Left kidney (tissue), 1 donor: ENCODE measurements at regions not wholly inside any gene's neighbourhood (a gene's known extent, or its start where the extent isn't known, plus 50 kb on each side); places are given as distances from the start of the nearest gene placed in this dataset.

Source experiments
- DNase-seq: peaks from one replicate; pipeline ENCODE4 v3.0.0-alpha.2; 2013

DNA sequence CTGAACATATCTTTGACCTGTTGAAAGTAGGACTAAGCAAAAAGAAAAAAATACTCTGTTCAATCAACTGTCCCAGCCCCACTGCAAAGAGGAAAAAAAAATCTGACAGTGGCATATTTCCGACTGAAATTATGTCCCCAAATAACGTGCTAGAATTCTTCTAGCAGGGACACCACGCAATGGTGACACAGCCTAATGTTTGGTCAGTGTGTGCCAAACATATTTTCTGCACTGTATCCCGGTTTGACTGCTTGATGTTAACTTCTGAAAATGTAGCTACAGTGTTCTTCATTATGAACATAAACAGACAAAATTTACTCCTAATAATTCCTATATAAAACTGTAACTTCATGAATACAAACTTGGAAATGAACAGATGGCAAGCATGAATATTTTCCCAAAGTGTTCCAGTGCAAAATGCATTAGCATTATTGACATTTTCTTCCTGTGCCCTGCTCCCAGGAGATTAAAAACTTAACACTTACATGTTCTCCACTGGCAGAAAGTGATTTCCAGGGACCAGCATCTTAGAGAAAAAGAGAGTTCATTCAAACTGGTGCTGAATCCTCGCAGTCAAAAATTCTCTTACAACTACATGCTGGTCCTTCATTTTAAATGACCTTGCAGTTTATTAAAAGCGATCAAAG is 72.4 kb upstream of the SYT1 start:
- DNase-seq, result no peak

DNA sequence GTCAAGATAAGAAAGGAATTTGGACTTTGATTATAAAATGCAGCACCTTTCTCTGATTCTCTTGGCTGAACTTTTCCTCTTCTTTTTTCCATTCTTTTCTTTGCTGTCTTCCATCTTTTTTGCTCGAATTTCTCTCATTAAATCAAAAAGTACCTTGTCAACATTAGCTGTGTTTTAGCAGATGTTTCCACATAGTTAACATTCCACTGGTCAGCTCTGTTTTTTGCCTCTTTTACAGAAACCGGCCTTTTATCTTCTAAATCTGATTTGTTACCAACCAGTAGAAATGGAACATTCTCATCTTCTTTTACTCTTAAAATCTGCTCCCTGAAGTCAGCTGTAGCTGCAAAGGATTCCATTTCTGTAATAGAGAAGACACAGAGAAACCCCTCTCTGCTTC is 71.1 kb upstream of the SYT1 start:
- DNase-seq, result no peak

DNA sequence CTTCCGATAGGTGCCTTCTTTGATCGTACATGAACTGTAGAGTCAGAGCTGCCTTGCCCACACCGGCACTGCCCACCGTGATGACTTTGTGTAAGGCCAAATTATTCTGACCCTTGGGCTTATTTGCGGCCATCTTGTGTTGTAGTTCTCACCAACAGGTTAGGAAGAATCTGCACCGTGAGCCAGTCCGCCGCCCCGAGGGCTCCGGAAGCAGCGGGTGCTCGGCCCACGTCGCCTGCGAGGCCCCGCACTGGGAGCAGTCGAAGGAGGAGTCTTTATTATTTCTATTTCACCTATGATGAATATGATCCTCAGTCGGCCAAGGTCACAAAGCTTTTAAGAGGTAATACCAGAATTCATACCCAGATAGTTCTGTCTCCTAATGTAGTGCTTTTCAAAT is 70.6 kb upstream of the SYT1 start:
- DNase-seq, result no peak

GRCh38 chr12:78795934-78796445 is 68.6 kb upstream of the SYT1 start:
- DNase-seq, result no peak

DNA sequence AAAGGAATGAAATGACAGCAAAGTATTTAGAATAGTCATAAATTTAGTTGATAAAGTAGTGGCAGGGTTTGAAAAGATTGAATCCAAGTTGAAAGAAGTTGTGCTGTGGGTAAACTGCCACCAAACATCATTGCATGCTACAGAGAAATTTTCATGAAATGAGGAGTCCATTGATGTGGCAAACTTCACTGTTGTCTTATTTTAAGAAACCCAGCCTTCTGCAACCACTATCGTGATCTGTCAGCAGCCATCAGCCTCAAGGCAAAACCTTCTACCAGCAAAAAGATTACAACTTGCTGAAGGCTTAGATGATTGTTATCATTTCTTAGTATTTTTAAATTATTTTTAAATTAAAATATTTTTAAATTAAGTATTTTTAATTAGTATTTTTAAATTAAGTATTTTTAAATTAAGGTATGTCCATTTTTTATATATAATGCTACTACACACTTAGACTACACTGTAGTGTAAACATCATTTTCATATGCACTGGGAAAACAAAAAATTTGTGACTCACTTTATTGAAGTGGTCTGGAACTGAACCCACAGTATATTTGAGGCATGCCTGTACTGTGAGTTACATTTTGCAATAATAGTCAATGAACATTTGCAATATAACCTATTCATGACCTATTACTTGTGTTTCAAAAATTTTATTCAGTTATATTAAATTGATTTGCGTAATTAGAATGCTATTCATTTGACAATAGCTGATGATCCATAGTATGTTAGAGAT is 67.2 kb upstream of the SYT1 start:
- DNase-seq, result no peak

DNA sequence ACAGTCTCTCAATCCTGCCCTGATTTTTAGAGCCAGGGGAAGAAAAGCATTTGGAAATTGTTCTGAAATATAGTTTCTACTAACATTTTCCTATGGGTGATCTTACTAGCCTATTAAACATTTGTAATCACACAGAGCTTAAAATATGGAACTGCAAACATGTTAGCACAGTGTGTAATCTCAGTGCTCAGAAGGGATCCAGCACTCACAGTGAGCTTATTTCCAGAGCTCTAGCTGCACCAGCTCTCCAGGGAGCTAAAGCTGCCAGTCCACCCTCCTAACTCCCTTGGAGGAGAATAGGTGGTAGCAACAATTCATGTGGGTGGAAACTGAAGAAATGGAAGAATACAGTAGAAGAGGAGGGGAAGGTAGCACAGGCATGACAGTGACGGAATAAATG is 64.9 kb upstream of the SYT1 start:
- DNase-seq, result no peak

GRCh38 chr12:78802593-78802992 is 62.0 kb upstream of the SYT1 start:
- DNase-seq, result no peak

DNA sequence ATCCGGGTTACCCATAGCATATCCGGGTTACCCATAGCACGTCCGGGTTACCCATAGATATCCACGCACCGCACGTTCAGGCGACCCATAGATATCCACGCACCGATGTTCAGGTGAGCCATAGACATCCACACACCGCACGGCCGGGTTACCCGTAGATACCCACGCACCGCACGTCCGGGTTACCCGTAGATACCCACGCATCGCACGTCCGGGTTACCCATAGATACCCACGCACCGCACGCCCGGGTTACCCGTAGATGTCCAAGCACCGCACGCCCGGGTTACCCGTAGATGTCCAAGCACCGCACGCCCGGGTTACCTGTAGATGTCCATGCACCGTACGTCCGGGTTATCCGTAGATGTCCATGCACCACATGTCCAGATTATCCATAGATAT is 60.3 kb upstream of the SYT1 start:
- DNase-seq, result no peak
